Upper lobe of left lung (tissue), 4 donors: ENCODE measurements at regions not wholly inside any gene's neighbourhood (a gene's known extent, or its start where the extent isn't known, plus 50 kb on each side); places are given as distances from the start of the nearest gene placed in this dataset.

ENCODE experiments used
- CTCF ChIP-seq, 6 experiments: fragments of 450-650 bp in 4 of 6; fragments of 200-600 bp in 2 of 6; sonication (generic) in 2 of 6; IDR thresholded peaks; one replicate each; pipeline ENCODE4 v1.5.1; 2016 to 2019; ENCODE audit warnings: antibody characterized with exemption in 6 of 6
- POLR2A ChIP-seq, 4 donors: fragments of 450-650 bp; IDR thresholded peaks; one replicate each; pipeline ENCODE4 v1.5.1; 2016 to 2017; ENCODE audit warnings: antibody characterized with exemption in 4 of 4, mild to moderate bottlenecking in 2 of 4
- POLR2AphosphoS5 ChIP-seq, 2 donors: sonication (generic); formaldehyde crosslinking; IDR thresholded peaks; one replicate each; pipeline ENCODE4 v1.5.1; 2017; ENCODE audit warnings: antibody characterized with exemption in 2 of 2

- TF ChIP-seq POLR2AphosphoS5 (IDR thresholded peaks at IDR 0.05) (no peak), CTCF (IDR thresholded peaks at IDR 0.05) (no peak), POLR2A (IDR thresholded peaks at IDR 0.05) (no peak)
Observed at GRCh38 chr2:20942646-20943125, 101.2 kb downstream of the APOB start.
